OCI-M2 (cell line): ENCODE measurements at regions not wholly inside any gene's neighbourhood (a gene's known extent, or its start where the extent isn't known, plus 50 kb on each side); places are given as distances from the start of the nearest gene placed in this dataset.
"Not testable (repeated sequence)": the region's sequence is repeated elsewhere in the genome, so short reads cannot be mapped to it uniquely, and the experiment has no call there.

Experiments used
- DNase-seq: peaks from one replicate; lab custom pipeline; 2025; ENCODE audit not compliant: unreplicated experiment; lab: John Stamatoyannopoulos, UW

- no peak for DNase-seq
These were observed 988.7 kb upstream of the ARRDC3 start for GRCh38 chr5:92371889-92372235.

GRCh38 chr5:92371171-92371888 lies 988.2 kb upstream of the ARRDC3 start:
- no peak for DNase-seq

GRCh38 chr5:92370032-92370431 lies 986.9 kb upstream of the ARRDC3 start:
- no peak for DNase-seq

GRCh38 chr5:92369587-92369986 lies 986.5 kb upstream of the ARRDC3 start:
- DNase-seq = no peak

GRCh38 chr5:92364986-92365550 lies 982.0 kb upstream of the ARRDC3 start:
- no peak for DNase-seq

- DNase-seq = no peak
These were observed 970.3 kb upstream of the ARRDC3 start for GRCh38 chr5:92353107-92354030.

GRCh38 chr5:92337772-92338234 lies 954.7 kb upstream of the ARRDC3 start:
- DNase-seq = no peak

GRCh38 chr5:92332039-92332438 lies 948.9 kb upstream of the ARRDC3 start:
- no peak for DNase-seq

- no peak for DNase-seq
These were observed 947.2 kb upstream of the ARRDC3 start for GRCh38 chr5:92330365-92330764.

GRCh38 chr5:92329759-92330158 lies 946.6 kb upstream of the ARRDC3 start:
- DNase-seq = no peak

GRCh38 chr5:92328584-92329259 lies 945.6 kb upstream of the ARRDC3 start:
- no peak for DNase-seq

GRCh38 chr5:92320446-92320845 lies 937.3 kb upstream of the ARRDC3 start:
- no peak for DNase-seq

GRCh38 chr5:92313385-92313784 lies 930.3 kb upstream of the ARRDC3 start:
- no peak for DNase-seq

GRCh38 chr5:92309336-92309991 lies 926.3 kb upstream of the ARRDC3 start:
- no peak for DNase-seq

GRCh38 chr5:92308679-92309078 lies 925.6 kb upstream of the ARRDC3 start:
- DNase-seq = no peak

GRCh38 chr5:92302356-92302755 lies 919.2 kb upstream of the ARRDC3 start:
- not testable (repeated sequence) for DNase-seq

- DNase-seq = no peak
These were observed 900.4 kb upstream of the ARRDC3 start for GRCh38 chr5:92283521-92283920.

- not testable (repeated sequence) for DNase-seq
These were observed 888.6 kb upstream of the ARRDC3 start for GRCh38 chr5:92271750-92272149.

GRCh38 chr5:92268343-92268742 lies 885.2 kb upstream of the ARRDC3 start:
- no peak for DNase-seq

- no peak for DNase-seq
These were observed 884.7 kb upstream of the ARRDC3 start for GRCh38 chr5:92267830-92268229.

- no peak for DNase-seq
These were observed 882.7 kb upstream of the ARRDC3 start for GRCh38 chr5:92265804-92266203.
